ENCODE measurements at regions not wholly inside any gene's neighbourhood (a gene's known extent, or its start where the extent isn't known, plus 50 kb on each side); places are given as distances from the start of the nearest gene placed in this dataset.

DNA sequence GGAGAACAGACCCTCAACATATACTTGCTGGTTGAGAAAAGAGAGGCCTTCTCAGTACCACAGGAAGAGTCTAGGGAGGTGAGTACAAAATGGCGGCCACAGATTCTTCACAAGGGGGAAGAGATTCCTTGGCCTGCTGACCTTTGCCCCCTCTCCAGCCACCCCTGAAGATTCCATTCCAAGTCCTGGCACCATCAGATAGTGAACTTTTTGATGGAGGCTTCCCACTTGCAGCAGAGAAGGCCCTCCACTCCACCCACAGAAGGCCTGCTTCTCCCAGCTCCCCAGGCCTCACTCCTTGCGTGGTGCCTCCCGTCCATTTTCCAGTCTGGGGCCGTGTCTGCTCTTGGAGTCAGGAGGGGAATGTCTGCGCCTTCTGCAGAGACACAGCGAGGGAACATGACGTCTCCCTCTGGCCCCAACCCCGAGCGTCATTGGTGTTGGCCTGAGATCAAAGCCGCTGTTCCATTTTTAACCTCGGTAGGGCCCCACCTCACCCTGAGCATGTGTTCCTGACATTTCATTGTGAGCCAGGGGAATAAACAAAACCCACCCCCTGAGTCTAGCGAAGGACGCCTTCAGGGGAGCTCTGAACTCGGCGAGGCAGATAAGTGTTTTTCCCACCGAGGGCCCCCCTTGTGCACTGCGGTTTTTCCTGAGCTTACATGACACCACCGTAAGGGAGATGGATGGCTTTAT is 268.7 kb upstream of the TBX3 start:
- no peak for TF ChIP-seq CTCF (IDR thresholded peaks at IDR 0.05)
- TF ChIP-seq POLR2A (IDR thresholded peaks at IDR 0.05), result no peak

Measured in thyroid gland (tissue), 4 donors.